ENCODE measurements at regions not wholly inside any gene's neighbourhood (a gene's known extent, or its start where the extent isn't known, plus 50 kb on each side); places are given as distances from the start of the nearest gene placed in this dataset.

GRCh38 chr1:220950576-220950975 is 71.3 kb downstream of the HLX start:
- no peak for TF ChIP-seq TOX (CRISPR knock-in tag; IDR thresholded peaks at IDR 0.05; ENCODE audit: borderline replicate concordance)
- TF ChIP-seq ZFP30 (CRISPR knock-in tag; IDR thresholded peaks at IDR 0.05) = no peak
- no peak for TF ChIP-seq SNAI2 (CRISPR knock-in tag; IDR thresholded peaks at IDR 0.05)
- no peak for ATAC-seq

- no peak for ATAC-seq
- TF ChIP-seq CSDC2 (CRISPR knock-in tag; IDR thresholded peaks at IDR 0.05) (no peak), TOX (CRISPR knock-in tag; IDR thresholded peaks at IDR 0.05; ENCODE audit: borderline replicate concordance) (no peak), ARNTL (CRISPR knock-in tag; IDR thresholded peaks at IDR 0.05; ENCODE audit: borderline replicate concordance, low read depth) (no peak), SNAI2 (CRISPR knock-in tag; IDR thresholded peaks at IDR 0.05) (no peak), TCF4 (CRISPR knock-in tag; IDR thresholded peaks at IDR 0.05; ENCODE audit: borderline replicate concordance) (no peak), PPARA (CRISPR knock-in tag; IDR thresholded peaks at IDR 0.05; ENCODE audit: borderline replicate concordance) (no peak), ZC3H10 (CRISPR knock-in tag; IDR thresholded peaks at IDR 0.05) (no peak), ESRRG (CRISPR knock-in tag; IDR thresholded peaks at IDR 0.05) (no peak), ZNF565 (CRISPR knock-in tag; conservative IDR thresholded peaks at IDR 0.05; ENCODE audit: low read depth) (no peak), OSR1 (CRISPR knock-in tag; IDR thresholded peaks at IDR 0.05) (no peak), PATZ1 (CRISPR knock-in tag; IDR thresholded peaks at IDR 0.05; ENCODE audit: borderline replicate concordance) (no peak), GLIS3 (CRISPR knock-in tag; IDR thresholded peaks at IDR 0.05) (no peak), CREB5 (CRISPR knock-in tag; IDR thresholded peaks at IDR 0.05; ENCODE audit: low read depth) (no peak), RARB (CRISPR knock-in tag; IDR thresholded peaks at IDR 0.05) (no peak), ZFP30 (CRISPR knock-in tag; IDR thresholded peaks at IDR 0.05) (no peak), BACH2 (CRISPR knock-in tag; IDR thresholded peaks at IDR 0.05; ENCODE audit: borderline replicate concordance) (no peak)
Measured at GRCh38 chr1:220952961-220953643, 73.9 kb downstream of the HLX start.

- TF ChIP-seq POU6F1 (CRISPR knock-in tag; IDR thresholded peaks at IDR 0.05; ENCODE audit: borderline replicate concordance, low read depth) (no peak), PATZ1 (CRISPR knock-in tag; IDR thresholded peaks at IDR 0.05; ENCODE audit: borderline replicate concordance) (no peak), ZFP3 (CRISPR knock-in tag; IDR thresholded peaks at IDR 0.05) (no peak)
- ATAC-seq = no peak
Measured at GRCh38 chr1:220954321-220955075, 75.3 kb downstream of the HLX start.

- TF ChIP-seq CREB5 (CRISPR knock-in tag; IDR thresholded peaks at IDR 0.05; ENCODE audit: low read depth) (no peak), TSHZ2 (CRISPR knock-in tag; IDR thresholded peaks at IDR 0.05) (no peak), TOX (CRISPR knock-in tag; IDR thresholded peaks at IDR 0.05; ENCODE audit: borderline replicate concordance) (no peak), ZNF8 (CRISPR knock-in tag; IDR thresholded peaks at IDR 0.05) (no peak), BACH2 (CRISPR knock-in tag; IDR thresholded peaks at IDR 0.05; ENCODE audit: borderline replicate concordance) (no peak), CSDC2 (CRISPR knock-in tag; IDR thresholded peaks at IDR 0.05) (no peak), OSR1 (CRISPR knock-in tag; IDR thresholded peaks at IDR 0.05) (no peak), ESRRG (CRISPR knock-in tag; IDR thresholded peaks at IDR 0.05) (no peak)
- ATAC-seq = no peak
Measured at GRCh38 chr1:220955116-220955515, 75.9 kb downstream of the HLX start.
